Transverse colon (tissue), 4 donors: ENCODE measurements at regions not wholly inside any gene's neighbourhood (a gene's known extent, or its start where the extent isn't known, plus 50 kb on each side); places are given as distances from the start of the nearest gene placed in this dataset.

Source experiments
- DNase-seq: peaks from one replicate; pipeline ENCODE4 v3.0.0-alpha.2; 2019
- H3K27ac ChIP-seq, 4 donors: fragments of 200-600 bp; sonication (generic); 2 replicates each; pipeline ENCODE4 v1.5.1; 2016 to 2018; ENCODE audit warnings: inconsistent platforms in 4 of 4
- H3K27me3 ChIP-seq: fragments of 200-600 bp; sonication (generic); 2 replicates; pipeline ENCODE4 v1.5.1; 2017; ENCODE audit warnings: inconsistent platforms
- H3K36me3 ChIP-seq, 4 donors: fragments of 200-600 bp; sonication (generic); 2 replicates each; pipeline ENCODE4 v1.5.1; 2017 to 2019; ENCODE audit warnings: inconsistent platforms in 4 of 4
- H3K4me1 ChIP-seq, 4 donors: fragments of 200-600 bp; sonication (generic); 2 replicates each; pipeline ENCODE4 v1.5.1; 2017 to 2020; ENCODE audit warnings: inconsistent platforms in 4 of 4
- H3K4me3 ChIP-seq, 4 donors: fragments of 200-600 bp; sonication (generic); 1 replicate in 1 of 4; 2 replicates in 3 of 4; pipeline versions ENCODE4 v1.5.1 to v1.6.1; 2017 to 2019; ENCODE audit warnings: inconsistent platforms in 4 of 4
- H3K9me3 ChIP-seq, 2 donors: fragments of 200-600 bp; sonication (generic); 2 replicates each; pipeline ENCODE4 v1.5.1; 2017 to 2019; ENCODE audit warnings: inconsistent platforms in 2 of 2
- EP300 ChIP-seq: sonication (generic); formaldehyde crosslinking; IDR thresholded peaks from one replicate; pipeline ENCODE4 v1.6.1; 2017; ENCODE audit warnings: antibody characterized with exemption, low read depth
- POLR2A ChIP-seq: fragments of 450-650 bp; IDR thresholded peaks from one replicate; pipeline ENCODE4 v1.6.1; 2016; ENCODE audit warnings: antibody characterized with exemption, mild to moderate bottlenecking, moderate library complexity
- POLR2AphosphoS5 ChIP-seq, 3 donors: sonication (generic); formaldehyde crosslinking; IDR thresholded peaks; one replicate each; pipeline ENCODE4 v1.6.1; 2016; ENCODE audit warnings: antibody characterized with exemption in 3 of 3
- WGBS, 2 donors: methylation state at CpG; one replicate each; pipeline ENCODE4 v1.1.5; 2018; ENCODE audit warnings: low coverage in 1 of 2; 5-methylcytosine and 5-hydroxymethylcytosine counted together
- in situ Hi-C, 4 donors: fragments of 200-750 bp; cut with MboI; loops; one replicate each; pipeline versions ENCODE4 v1.15.0 to v1.15.1; 2017; ENCODE audit warnings: low sequenced_read_pairs in 3 of 4, low pct_ligation_motif_present in 1 of 4, low pct_unique_long_range_greater_than_20kb in 1 of 4
- intact Hi-C: fragments of 100-400 bp; cut with DNase I; formaldehyde crosslinking; loops from one replicate; pipeline ENCODE4 v1.15.1; 2023; ENCODE audit warnings: low total_unique reads
- TF ChIP-seq, protein P1 (sequence below), 5 experiments: fragments of 200-600 bp in 3 of 5; fragments of 450-650 bp in 2 of 5; sonication (generic) in 3 of 5; IDR thresholded peaks; 1 replicate in 2 of 5; 2 replicates in 3 of 5; pipeline ENCODE4 v1.5.1; 2016 to 2017; ENCODE audit warnings: antibody characterized with exemption in 5 of 5, inconsistent platforms in 3 of 5, mild to moderate bottlenecking in 2 of 5, moderate library complexity in 1 of 5

DNA sequence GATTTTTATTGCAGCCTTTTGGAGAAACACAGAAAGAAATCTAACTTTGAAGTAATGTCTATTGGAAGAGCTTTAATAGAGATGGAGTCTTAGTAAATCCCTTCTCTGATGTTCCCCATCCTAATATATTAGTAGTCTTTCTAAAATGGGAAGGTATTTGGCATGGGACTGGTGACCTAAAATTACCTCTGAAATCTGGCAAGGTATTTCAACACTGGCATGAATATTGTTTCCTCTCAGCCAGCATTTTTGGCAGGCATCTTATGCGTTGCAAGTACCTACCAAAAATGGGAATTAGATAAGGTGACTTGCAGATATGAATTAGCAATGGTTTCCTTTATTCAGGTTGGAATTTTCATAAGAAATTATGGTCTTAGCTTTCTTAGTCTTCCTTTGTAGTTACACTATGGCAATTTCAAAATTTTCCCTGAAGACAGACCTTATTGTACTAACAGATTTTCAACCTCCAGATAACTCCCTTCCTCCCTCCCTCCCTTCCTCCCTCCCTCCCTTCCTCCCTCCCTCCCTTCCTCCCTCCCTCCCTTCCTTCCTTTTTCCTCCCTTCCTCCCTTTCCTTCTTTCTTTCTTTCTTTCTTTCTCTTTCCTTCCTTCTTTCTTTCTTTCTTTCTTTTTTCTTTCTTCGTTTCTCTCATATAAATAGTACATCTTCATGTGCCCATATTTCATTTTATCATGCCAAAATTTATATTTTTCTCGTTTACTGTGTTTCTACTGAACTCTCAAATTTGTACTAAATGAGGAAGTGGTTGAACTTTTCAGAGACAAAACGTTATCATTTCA is 168.2 kb upstream of the KCNMB2 start:
- no peak overlapping the region for H3K4me3 ChIP-seq
- DNase-seq: no peak
- no peaks in the 10 kb centered on the region for H3K9me3 ChIP-seq
- in situ Hi-C loops: no loop called here
- no peaks in the 10 kb centered on the region for H3K27me3 ChIP-seq
- intact Hi-C loops: no loop called here
- H3K4me1 ChIP-seq: no peaks in the 10 kb centered on the region
- H3K36me3 ChIP-seq: no peaks in the 10 kb centered on the region
- 29 to 46% methylated on average over 3 to 4 of the region's 4 CpGs for WGBS, 2 donors
- no peak overlapping the region for H3K27ac ChIP-seq
- TF ChIP-seq, protein P1, sequence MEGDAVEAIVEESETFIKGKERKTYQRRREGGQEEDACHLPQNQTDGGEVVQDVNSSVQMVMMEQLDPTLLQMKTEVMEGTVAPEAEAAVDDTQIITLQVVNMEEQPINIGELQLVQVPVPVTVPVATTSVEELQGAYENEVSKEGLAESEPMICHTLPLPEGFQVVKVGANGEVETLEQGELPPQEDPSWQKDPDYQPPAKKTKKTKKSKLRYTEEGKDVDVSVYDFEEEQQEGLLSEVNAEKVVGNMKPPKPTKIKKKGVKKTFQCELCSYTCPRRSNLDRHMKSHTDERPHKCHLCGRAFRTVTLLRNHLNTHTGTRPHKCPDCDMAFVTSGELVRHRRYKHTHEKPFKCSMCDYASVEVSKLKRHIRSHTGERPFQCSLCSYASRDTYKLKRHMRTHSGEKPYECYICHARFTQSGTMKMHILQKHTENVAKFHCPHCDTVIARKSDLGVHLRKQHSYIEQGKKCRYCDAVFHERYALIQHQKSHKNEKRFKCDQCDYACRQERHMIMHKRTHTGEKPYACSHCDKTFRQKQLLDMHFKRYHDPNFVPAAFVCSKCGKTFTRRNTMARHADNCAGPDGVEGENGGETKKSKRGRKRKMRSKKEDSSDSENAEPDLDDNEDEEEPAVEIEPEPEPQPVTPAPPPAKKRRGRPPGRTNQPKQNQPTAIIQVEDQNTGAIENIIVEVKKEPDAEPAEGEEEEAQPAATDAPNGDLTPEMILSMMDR (IDR thresholded peaks at IDR 0.05): no peak
- TF ChIP-seq POLR2A (no peak), EP300 (no peak), POLR2AphosphoS5 (IDR thresholded peaks at IDR 0.05) (no peak)

GRCh38 chr3:178369006-178369405 is 167.2 kb upstream of the KCNMB2 start:
- TF ChIP-seq EP300 (no peak), POLR2AphosphoS5 (IDR thresholded peaks at IDR 0.05) (no peak), POLR2A (no peak)
- TF ChIP-seq, protein P1 (IDR thresholded peaks at IDR 0.05): no peak
- no peaks in the 10 kb centered on the region for H3K9me3 ChIP-seq
- H3K4me1 ChIP-seq: no peaks in the 10 kb centered on the region
- intact Hi-C loops: no loop called here
- no peak overlapping the region for H3K4me3 ChIP-seq
- WGBS, 2 donors: 82 to 100% methylated on average over 1 of the region's 1 CpG
- no peak overlapping the region for H3K27ac ChIP-seq
- in situ Hi-C loops: no loop called here
- no peak for DNase-seq
- no peaks in the 10 kb centered on the region for H3K27me3 ChIP-seq
- H3K36me3 ChIP-seq: no peaks in the 10 kb centered on the region

- Histone ChIP-seq H3K4me1 (no peaks in the 10 kb centered on the region), H3K9me3 (no peaks in the 10 kb centered on the region), H3K4me3 (no peak overlapping the region), H3K27ac (no peak overlapping the region), H3K36me3 (no peaks in the 10 kb centered on the region), H3K27me3 (no peaks in the 10 kb centered on the region)
- intact Hi-C loops: no loop called here
- in situ Hi-C loops: no loop called here
- 79 to 85% methylated on average over 2 of the region's 2 CpGs for WGBS, 2 donors
- DNase-seq: no peak
- TF ChIP-seq POLR2AphosphoS5 (IDR thresholded peaks at IDR 0.05): no peak
- TF ChIP-seq, protein P1 (IDR thresholded peaks at IDR 0.05): no peak
- TF ChIP-seq EP300: no peak
- TF ChIP-seq POLR2A: no peak
These were observed 166.4 kb upstream of the KCNMB2 start for GRCh38 chr3:178369811-178370210.

DNA sequence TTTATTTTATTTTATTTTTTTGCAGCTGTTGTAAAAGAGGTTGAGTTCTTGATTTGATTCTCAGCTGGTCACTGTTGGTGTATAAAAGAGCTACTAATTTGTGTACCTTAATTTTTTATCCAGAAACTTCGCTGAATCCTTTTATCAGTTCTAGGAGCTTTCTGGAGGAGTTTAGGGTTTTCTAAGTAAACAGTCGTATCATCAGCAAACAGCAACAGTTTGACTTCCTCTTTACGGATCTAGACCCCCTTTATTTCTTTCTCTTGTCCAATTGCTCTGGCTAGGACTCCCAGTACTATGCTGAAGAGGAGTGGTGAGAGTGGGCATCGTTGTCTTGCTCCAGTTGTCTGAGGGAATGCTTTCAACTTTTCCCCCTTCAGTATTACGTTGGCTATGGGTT is 165.8 kb upstream of the KCNMB2 start:
- WGBS, 2 donors: 64 to 82% methylated on average over 5 of the region's 5 CpGs
- Histone ChIP-seq H3K27me3 (no peaks in the 10 kb centered on the region), H3K9me3 (no peaks in the 10 kb centered on the region), H3K4me1 (no peaks in the 10 kb centered on the region), H3K27ac (no peak overlapping the region), H3K36me3 (no peaks in the 10 kb centered on the region), H3K4me3 (no peak overlapping the region)
- no peak for TF ChIP-seq POLR2A
- TF ChIP-seq POLR2AphosphoS5 (IDR thresholded peaks at IDR 0.05): no peak
- TF ChIP-seq EP300: no peak
- TF ChIP-seq, protein P1 (IDR thresholded peaks at IDR 0.05): no peak
- no peak for DNase-seq
- intact Hi-C loops (no loop called here), in situ Hi-C loops (no loop called here)
